ENCODE measurements at regions not wholly inside any gene's neighbourhood (a gene's known extent, or its start where the extent isn't known, plus 50 kb on each side); places are given as distances from the start of the nearest gene placed in this dataset.

GRCh38 chr2:128437204-128437565, 118.5 kb upstream of the HS6ST1 start:
- DNase-seq (ENCODE audit: low read depth): no peak

- DNase-seq (ENCODE audit: low read depth): no peak
Measured at GRCh38 chr2:128438091-128438490, 119.4 kb upstream of the HS6ST1 start.

- DNase-seq (ENCODE audit: low read depth): no peak
Measured at GRCh38 chr2:128438586-128438985, 119.9 kb upstream of the HS6ST1 start.

- DNase-seq (ENCODE audit: low read depth): no peak
Measured at GRCh38 chr2:128439031-128439790, 120.5 kb upstream of the HS6ST1 start.

- DNase-seq (ENCODE audit: low read depth): no peak
Measured at GRCh38 chr2:128439791-128440665, 121.4 kb upstream of the HS6ST1 start.

- no peak for DNase-seq (ENCODE audit: low read depth)
Measured at GRCh38 chr2:128440666-128441340, 122.1 kb upstream of the HS6ST1 start.

- DNase-seq (ENCODE audit: low read depth): no peak
Measured at GRCh38 chr2:128441341-128442052, 122.8 kb upstream of the HS6ST1 start.

GRCh38 chr2:128442053-128442751, 123.5 kb upstream of the HS6ST1 start:
- DNase-seq (ENCODE audit: low read depth): no peak

- no peak for DNase-seq (ENCODE audit: low read depth)
Measured at GRCh38 chr2:128442891-128443302, 124.2 kb upstream of the HS6ST1 start.

GRCh38 chr2:128444121-128444771, 125.6 kb upstream of the HS6ST1 start:
- DNase-seq (ENCODE audit: low read depth): no peak

GRCh38 chr2:128444816-128445522, 126.3 kb upstream of the HS6ST1 start:
- no peak for DNase-seq (ENCODE audit: low read depth)

- DNase-seq (ENCODE audit: low read depth): no peak
Measured at GRCh38 chr2:128445523-128445900, 126.8 kb upstream of the HS6ST1 start.

- DNase-seq (ENCODE audit: low read depth): no peak
Measured at GRCh38 chr2:128446049-128446873, 127.6 kb upstream of the HS6ST1 start.

- DNase-seq (ENCODE audit: low read depth): no peak
Measured at GRCh38 chr2:128446874-128447537, 128.3 kb upstream of the HS6ST1 start.

- DNase-seq (ENCODE audit: low read depth): no peak
Measured at GRCh38 chr2:128447538-128447995, 128.9 kb upstream of the HS6ST1 start.

- no peak for DNase-seq (ENCODE audit: low read depth)
Measured at GRCh38 chr2:128448331-128449225, 129.9 kb upstream of the HS6ST1 start.

GRCh38 chr2:128449226-128450061, 130.8 kb upstream of the HS6ST1 start:
- no peak for DNase-seq (ENCODE audit: low read depth)
